ENCODE measurements at regions not wholly inside any gene's neighbourhood (a gene's known extent, or its start where the extent isn't known, plus 50 kb on each side); places are given as distances from the start of the nearest gene placed in this dataset.
"Not testable (repeated sequence)": the region's sequence is repeated elsewhere in the genome, so short reads cannot be mapped to it uniquely, and the experiment has no call there.

GRCh38 chr3:194051366-194052149, 84.4 kb upstream of the HES1 start:
- DNase-seq = no peak

- DNase-seq = no peak
These were observed 82.8 kb upstream of the HES1 start for GRCh38 chr3:194053136-194053535.

- DNase-seq = no peak
These were observed 81.9 kb upstream of the HES1 start for GRCh38 chr3:194054016-194054415.

- DNase-seq = no peak
These were observed 81.4 kb upstream of the HES1 start for GRCh38 chr3:194054540-194054939.

- no peak for DNase-seq
These were observed 81.0 kb upstream of the HES1 start for GRCh38 chr3:194054961-194055360.

GRCh38 chr3:194056323-194056722, 79.6 kb upstream of the HES1 start:
- not testable (repeated sequence) for DNase-seq

GRCh38 chr3:194056731-194057415, 79.1 kb upstream of the HES1 start:
- DNase-seq = no peak

GRCh38 chr3:194057570-194058188, 78.3 kb upstream of the HES1 start:
- DNase-seq = no peak

- DNase-seq = peak; percentile 86
These were observed 77.8 kb upstream of the HES1 start for GRCh38 chr3:194058189-194058571.

GRCh38 chr3:194058753-194059152, 77.2 kb upstream of the HES1 start:
- DNase-seq = no peak

GRCh38 chr3:194061421-194062030, 74.4 kb upstream of the HES1 start:
- DNase-seq = no peak

GRCh38 chr3:194062830-194063229, 73.1 kb upstream of the HES1 start:
- DNase-seq = no peak

GRCh38 chr3:194064380-194065332, 71.3 kb upstream of the HES1 start:
- DNase-seq = no peak

GRCh38 chr3:194067327-194067726, 68.6 kb upstream of the HES1 start:
- not testable (repeated sequence) for DNase-seq

GRCh38 chr3:194067949-194068362, 68.0 kb upstream of the HES1 start:
- no peak for DNase-seq

GRCh38 chr3:194069421-194070219, 66.3 kb upstream of the HES1 start:
- no peak for DNase-seq

GRCh38 chr3:194070220-194070633, 65.7 kb upstream of the HES1 start:
- DNase-seq = no peak

GRCh38 chr3:194070634-194071409, 65.1 kb upstream of the HES1 start:
- peak; percentile 94 for DNase-seq

GRCh38 chr3:194072097-194072428, 63.9 kb upstream of the HES1 start:
- DNase-seq = no peak

- DNase-seq = no peak
These were observed 63.2 kb upstream of the HES1 start for GRCh38 chr3:194072691-194073279.
